Daoy (cell line): ENCODE measurements at regions not wholly inside any gene's neighbourhood (a gene's known extent, or its start where the extent isn't known, plus 50 kb on each side); places are given as distances from the start of the nearest gene placed in this dataset.

ENCODE experiments used
- DNase-seq: peaks from one replicate; pipeline ENCODE4 v3.0.0-alpha.2; 2015; ENCODE audit warnings: low read depth

DNA sequence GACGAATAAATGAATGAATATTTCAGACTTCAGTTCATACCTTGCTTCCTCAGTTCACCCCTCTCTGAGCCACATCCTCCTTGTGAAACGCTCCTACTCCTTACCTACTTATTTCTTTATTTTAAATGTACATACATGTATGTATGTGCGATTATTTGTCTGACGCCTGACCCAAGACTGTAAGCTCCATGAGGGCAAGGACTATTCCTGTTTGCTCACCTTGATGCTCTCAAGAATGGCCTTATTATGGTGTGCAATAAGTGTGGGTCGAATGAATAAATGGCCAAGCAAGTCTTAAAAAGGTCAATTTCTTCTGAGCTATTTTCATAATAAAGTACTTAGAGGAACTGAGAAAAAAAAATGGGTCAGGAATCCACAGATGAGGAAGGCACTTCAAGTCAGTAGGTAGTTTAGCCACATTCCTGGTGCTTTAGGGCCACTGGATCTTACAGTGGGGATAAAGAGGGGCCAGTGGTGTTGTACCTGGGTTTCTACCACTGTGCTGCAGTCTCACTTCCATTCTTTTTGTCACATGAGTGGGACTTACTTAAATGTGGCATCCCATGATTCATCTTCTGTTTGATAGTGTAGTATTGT is 74.7 kb downstream of the SDC1 start:
- DNase-seq, result no peak

DNA sequence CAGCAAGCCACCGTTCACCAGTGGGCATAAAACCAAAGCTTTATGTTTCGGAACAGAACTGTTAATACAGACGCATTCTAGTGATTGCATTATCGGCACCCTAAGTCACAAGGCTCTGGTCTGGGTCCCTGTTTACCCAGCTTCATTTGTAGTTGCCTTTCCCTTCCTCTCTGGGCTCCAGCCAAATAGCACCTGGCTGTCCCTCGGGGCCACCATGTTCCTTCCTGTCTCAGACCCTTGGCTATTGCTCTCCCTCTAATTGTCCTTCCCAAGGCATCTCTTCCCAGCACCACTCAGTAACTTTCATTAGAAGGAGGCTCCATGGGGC is 75.3 kb downstream of the SDC1 start:
- DNase-seq, result no peak

DNA sequence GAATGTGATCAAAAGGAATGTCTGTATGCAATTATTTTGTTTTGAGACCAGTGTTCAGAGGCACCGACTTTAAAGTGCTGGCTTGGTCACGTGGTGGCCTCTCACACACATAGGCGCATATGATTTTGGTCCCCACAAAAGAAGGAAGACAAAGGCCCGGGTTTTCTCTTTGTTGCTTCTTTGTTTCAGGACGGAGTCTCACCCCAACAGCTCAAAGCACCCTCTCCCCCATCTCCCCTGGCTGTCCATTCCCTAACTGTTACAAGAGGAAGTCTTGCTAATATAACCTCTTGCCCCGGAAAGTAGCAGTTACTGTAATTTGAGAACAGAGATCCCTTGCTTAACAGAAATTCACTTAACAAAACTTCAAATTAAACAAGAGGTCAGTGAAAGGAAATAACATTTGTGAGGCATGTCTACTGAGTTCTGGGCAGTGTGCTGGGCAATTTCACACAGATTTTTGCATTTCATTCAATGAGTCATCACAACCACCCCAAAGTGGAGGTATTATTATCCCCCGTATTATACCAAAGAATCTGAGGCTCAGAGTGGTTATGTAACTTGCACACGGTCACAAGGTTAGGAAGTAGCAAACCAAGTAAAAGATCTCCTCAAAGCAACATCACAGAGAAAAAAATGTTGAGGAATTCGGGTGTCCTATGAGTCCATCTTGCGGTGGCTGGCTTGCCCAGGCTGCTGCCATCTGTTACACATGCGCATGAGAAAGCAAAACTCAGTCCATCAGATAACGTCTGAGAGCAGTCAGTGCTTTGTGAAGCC is 75.8 kb downstream of the SDC1 start:
- DNase-seq, result peak; percentile 68

DNA sequence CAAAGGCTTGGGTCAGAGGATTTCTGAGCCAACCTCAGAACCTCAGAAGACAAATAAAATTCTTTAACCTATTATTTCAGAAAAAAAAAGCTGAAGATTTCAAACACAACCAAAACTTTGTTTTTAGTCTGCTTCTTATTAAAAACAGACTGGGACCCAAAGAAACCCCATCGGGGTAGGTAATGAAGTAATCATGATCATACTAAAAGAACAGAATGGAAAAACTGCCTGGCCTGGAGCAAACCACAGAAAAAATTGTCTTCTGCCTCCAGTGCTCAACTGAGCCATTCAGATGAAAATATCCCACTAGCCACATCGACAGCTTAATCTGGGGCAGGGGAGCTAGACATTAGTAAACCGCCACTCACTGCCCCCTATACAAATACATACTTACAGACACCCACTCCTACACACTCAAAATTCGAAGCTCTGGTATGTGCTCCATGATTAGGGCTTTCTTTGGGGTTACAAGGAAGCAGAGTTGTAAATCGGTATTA is 76.5 kb downstream of the SDC1 start:
- no peak for DNase-seq

DNA sequence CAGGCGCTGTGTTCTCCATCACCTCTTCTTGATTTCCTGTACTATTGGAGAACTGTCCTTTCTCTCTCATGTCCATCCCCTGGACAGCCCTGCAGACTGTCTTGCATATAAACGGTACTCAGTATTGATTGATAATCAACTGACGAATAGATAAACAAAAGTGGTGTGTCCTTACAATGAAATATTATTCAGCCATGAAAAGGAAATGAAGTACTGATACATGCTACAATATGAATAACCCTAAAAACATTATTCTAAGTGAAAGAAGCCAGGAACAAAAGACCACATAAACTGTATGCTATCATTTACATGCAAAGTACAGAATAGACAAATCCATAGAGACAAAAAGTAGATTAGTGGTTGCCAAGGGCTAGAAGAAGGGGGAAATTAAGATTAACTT is 77.6 kb downstream of the SDC1 start:
- no peak for DNase-seq

DNA sequence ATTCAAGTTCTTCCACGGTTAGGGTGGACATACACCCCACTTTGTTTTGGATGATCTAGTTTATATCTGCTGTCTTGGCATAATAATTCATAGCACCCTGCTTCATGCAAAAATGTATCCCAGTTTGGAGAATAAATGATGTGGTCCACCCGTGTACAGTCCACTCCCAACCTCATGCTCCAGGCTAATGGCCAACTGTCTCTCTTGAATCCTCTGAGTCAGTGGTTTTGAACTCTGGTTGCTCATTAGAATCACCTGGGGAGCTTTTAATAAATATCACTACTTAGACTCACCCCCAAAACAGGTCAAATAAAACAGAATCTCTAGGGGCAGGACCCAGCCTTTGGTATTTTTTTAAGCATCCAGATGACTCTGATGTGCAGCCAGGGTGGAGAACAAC is 78.5 kb downstream of the SDC1 start:
- no peak for DNase-seq

DNA sequence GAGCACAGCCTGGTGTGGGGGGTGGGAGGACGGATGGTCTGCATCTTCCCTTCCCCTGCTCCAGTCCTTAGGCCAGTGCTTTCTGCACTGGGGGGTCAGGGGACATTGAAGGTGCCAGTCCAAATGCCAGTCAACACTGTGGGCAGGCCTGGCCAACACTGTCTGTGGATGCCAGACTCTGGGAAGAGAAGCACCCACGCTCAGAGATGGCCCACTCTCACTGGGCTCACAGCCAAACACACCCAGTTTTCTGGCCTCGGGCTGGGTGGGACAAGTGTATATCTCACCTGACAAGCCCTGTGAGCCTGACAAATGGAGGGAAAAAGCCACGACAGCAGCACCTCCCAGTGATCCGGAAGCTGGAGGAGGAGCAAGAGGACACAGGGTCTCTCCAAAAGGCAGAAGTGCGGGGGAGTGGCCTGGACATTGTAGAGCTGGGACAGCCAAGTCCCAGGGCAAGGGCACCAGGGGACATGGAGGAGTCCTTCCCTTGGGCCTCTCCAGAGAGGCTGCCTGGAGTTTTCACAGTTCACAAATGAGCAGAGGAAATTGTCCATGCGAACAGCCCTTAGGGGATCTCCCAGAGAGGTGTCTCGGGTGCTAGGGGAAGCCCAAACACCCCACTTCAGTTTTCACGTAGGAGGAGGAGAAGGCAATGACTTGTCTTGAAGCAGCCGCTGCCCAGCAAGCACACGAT is 79.3 kb downstream of the SDC1 start:
- DNase-seq, result no peak

DNA sequence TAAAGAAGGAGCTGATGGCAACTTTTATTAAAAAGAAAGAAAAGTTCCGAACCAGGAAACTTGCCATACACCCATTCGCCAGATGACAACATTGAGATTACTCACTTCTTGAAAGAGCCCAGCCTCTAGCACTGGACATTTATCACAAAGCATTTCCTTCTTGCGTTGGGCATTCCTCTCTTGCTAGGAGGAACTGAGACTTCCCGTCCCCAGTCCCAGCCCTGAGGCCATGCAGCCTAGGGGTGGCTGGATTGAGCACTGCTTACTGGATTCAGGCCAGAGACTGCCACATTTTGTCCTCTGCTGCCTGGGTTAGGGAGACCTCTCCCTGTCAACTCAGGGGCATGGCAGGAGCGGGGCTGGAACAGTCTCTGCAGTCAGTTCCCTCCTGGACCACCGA is 80.1 kb downstream of the SDC1 start:
- no peak for DNase-seq

DNA sequence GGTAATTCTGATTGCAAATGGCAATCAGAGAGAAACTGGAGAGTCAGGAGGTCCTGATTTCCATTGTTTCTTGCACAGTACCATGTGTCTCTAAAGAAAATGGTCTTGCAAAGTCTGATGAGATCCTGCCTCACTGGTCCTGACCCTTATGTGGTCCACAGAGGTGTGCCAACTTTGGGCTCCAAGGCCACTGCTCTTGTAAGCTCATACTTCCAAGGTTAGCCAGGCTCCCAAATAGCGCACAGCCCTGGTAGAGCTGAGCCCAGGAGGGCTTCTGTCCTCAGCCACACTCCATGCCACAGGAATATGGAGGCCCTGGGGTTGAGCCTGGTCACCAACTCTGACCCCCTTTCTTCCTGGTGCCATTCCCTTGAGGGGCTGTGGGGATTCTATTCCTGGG is 80.7 kb downstream of the SDC1 start:
- DNase-seq, result no peak

DNA sequence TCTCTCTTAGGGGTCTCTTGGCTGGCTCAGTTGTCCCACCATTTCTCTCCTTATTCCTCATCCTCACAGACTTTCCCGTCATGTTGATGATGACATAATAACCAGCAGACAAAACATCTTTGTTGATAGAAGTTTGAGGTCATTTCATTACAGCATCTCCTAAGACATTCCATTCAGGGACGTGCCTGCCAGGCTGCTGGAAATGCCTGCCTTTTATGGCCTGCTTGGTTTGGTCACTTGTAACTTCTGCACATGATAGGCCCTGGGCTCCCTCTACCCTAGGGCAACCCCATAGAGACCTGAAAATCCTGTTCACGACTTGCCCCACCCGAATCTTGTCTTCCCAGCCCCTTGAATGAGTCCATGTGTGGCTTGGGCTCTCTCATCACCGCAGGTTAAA is 81.7 kb downstream of the SDC1 start:
- DNase-seq, result no peak

DNA sequence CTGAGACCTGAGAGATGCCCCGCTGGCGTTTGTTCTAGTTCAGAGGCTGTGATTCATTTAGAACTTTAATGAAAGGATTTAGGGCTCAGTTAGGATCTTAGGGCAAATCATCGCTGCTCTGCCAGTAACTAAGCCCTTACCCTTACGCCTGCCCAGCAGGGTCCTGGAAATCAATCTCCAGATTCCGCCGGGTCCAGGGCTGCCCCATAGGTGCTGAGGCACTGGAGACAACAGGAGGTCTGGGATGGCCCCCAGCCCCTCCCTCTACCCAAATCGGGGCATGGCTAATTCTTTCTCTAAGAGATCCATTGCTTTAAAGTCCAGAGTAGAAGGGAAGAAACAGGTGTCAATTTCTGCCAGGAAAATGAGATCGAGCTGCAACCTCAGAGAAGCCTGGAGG is 83.1 kb downstream of the SDC1 start:
- no peak for DNase-seq

DNA sequence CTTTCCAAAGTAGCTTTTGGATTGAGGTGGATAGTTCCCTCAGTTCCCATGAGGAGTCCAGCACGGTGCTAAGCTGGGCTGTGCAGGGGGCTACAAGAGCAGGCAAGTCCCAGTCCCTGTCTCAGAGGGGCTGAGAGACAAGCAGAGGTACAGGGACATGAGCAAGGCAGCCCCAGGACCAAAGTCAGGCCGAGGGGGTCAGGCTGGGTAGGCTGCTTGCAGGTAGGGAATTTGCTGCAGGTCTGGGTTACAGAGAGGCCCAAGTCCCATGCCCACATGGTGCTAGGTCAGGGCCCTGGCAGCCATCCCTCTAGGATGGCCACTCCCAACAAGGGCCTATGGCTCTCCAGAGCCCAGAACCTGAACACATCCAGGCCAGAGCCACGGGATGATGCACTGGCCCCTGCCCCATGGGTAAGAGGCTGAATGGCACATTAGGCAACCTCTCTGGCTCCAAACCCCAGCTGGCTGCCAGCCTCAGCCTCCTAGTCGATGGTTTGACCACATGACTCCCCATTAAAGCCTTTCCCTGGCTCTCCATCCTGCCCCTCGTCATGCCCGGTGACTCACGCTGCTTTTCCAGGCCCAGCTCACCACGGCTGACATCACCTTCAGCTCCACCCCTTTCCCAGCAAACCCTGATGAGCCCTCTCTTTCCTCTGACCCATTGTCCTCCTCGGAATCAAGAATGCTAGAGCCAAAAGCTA is 83.7 kb downstream of the SDC1 start:
- peak; percentile 99 for DNase-seq

DNA sequence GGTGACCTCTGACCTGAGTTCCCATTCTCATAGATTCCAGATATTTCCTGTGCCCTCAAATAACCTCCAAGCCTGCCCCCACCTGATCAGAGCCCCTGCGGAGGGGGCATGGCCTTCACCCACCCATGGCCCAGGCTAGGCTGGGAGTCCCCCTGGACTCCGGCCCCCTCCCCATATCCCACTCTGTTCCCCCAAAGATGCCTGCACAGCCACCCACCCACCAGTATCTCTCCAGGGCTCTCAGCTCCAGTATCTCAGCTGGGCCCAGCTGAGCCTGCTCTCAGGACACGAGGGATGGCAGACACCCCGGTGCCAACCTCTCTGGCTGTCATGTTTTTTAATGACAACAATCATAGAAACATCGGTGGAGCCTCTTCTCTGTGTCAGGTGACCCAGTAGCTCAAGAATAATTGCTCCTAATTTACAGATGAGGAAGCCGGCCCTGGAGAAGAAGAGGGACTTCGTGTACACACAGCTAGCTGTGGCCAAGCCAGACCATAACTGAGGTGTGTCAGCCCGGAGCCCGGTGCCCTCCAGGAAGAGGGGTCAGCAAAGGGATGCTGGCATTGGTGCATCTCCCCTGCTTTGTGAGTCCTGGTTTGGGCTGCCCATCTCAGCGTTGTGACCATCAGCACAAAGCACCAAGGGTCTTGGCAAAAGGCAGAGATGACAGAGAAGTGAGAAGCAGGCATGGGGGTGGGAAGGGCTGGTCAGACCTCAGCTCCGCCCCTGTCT is 84.4 kb downstream of the SDC1 start:
- DNase-seq, result no peak

DNA sequence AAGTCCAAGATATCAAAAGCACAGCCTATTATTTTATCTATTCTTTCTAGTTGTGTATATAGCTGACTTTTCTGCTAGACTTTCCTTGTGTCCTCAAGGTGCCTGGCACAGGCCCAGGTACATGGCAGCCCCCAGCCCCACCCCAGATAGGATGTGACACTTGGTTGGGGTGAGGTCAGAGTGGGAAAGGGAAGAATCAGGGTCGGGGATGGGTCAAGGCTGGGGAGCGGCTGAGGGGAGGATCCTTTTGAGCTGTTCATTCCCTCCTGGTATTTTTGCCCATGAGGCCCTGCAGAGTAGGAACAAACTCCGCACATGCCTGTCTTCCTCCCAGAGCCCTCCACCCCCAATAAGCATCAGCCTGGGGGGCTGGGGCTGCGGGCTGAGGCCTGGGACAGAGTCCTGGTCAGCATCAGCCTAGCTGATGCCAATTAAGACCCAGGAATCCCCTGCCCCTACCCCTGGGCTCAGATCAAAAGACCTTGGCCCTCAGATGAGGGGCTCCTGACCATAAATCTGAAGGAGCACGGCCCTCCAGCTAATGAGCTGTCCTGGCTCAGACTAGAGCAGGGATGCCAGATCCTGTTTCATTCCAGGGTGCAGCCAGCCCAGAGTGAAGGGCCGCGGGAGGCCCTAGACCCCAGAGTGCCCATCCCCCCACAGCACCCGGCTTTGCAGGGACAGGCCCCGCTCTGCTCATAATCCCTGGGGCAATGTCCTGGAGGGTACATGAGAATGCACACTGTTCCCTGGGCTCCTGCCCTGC is 85.3 kb downstream of the SDC1 start:
- no peak for DNase-seq

DNA sequence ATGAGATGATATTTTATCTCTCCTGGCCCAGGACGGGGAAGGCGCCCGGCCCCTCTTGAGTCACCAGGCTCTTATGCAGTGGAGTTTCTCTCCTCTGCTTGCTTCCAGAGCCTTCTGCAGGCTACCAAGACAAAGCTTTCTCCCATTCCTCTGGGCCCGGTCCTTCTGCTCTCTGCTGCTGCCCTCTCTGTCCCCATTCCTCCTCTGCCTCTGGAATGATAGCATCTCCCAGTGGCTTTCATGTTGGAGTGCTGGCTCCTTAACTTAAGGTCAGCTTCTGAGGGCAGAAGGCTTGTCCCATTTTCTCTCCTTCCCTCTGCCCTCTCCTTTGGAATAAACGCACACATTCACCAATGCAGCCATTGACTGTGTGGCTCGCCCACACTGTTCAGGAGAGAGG is 86.2 kb downstream of the SDC1 start:
- no peak for DNase-seq

DNA sequence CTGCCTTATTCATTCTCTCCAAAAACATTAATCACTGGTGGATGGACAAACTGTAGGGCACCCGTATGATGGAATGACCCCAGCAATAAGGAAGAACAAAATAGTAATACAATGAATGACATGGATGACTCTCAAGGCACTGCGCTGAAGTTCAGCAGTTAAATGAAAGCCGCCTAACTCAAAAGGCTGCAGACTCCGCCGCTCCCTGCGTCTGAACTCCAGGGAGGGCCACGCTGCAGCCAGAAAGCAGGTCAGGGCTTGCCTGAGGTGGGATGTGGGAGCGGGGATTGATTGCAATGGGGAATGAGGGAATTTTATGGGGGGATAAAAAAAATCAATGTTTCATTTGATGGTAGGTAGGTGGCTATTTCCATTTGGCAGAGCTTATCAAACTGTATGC is 86.5 kb upstream of the LAPTM4A start:
- DNase-seq, result no peak

DNA sequence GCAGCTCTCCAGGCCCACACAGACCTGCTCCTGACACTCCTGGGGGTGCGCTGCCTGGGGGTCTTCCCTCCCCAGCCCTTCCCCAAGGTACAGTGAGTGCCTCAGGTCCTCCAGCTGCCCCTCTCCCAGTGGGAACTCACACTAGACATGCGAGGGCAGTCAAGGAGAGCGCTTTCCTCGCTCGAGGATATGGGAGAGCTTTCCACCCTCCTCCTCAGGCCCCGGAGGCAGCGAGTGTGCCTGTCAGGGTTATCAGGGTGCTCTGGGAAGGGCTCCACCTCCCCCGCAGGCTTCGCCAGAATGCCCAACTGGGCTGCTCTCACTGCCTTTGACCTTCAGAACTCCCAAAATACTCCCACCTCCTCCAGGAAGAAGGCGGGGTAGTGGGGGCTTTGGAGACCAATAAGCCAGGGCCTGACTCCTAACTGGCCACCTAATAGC is 85.7 kb upstream of the LAPTM4A start:
- DNase-seq, result no peak

DNA sequence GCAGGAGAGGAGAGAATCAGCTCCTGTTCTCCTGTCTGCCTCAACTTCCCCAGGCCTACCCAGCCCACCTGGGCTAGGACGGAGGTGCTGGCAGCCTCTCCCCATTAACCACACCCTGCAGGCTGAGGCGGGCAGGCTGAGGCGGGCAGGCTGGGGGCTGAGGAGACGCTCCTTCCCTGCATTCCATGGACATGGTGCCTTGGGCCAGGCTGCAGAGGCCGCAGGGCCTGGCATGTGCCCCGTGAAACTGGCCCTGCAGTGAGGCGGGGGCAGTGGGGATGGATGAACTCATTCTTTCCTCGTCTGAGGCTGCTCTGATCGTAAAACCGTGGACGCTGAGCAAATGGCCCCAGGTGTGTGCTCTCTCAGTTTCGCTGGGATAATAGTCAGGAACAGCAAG is 84.7 kb upstream of the LAPTM4A start:
- DNase-seq, result no peak

DNA sequence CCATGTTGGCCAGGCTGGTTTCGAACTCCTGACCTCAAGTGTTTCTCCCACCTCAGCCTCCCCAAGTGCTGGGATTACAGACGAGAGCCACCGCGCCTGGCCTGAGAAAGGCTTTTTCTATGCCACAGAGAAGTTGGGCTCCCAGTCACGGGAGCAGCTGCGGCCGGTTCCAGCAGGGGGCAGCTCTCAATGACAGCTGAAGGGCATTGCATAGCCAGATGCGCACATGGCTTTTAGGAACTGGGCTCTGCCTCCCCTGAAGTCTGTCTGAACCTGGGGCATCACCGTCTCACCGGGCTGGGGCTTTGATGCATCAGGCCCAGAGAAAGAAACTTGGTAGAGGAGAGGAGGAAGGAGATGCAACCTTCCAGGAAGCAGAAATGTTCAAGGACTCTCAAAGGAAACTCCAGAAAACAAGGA is 84.2 kb upstream of the LAPTM4A start:
- peak; percentile 73 for DNase-seq

DNA sequence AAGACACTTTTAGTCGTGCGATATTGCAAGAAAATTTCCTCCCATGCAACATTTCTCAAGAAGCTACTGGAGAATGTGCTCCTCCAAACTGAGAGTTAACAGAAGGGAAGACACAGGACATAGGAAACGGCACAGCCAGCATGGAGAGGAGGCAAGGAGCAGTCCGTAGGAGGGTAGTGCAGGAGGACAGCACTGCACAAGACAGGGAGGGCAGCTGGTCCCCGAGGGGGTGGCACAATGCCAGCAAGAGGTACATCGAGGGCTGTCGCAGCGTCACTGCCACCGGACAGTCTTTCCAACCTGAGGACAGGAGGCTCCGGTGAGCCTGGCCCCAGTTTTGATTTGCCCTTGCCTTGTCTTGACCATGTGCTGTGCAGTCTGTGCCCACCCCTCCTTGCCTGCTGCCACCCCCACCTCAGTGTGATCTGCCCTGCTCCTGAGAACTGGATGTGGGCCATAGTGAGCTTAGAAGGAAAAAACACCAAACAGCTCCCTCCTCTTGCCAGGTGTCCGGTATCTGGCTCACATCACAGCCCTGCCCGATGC is 81.6 kb upstream of the LAPTM4A start:
- no peak for DNase-seq
